Glutamatergic neuron (in vitro differentiated cells): ENCODE measurements at regions not wholly inside any gene's neighbourhood (a gene's known extent, or its start where the extent isn't known, plus 50 kb on each side); places are given as distances from the start of the nearest gene placed in this dataset.

Source experiments
- DNase-seq: peaks from one replicate; pipeline ENCODE4 v3.0.0; 2022
- H3K27ac Mint-ChIP-seq: one replicate; pipeline ENCODE4 v1.8.0; 2020; ENCODE audit warnings: mild to moderate bottlenecking, mixed read lengths, inconsistent platforms; ENCODE audit not compliant: unreplicated experiment
- H3K27me3 Mint-ChIP-seq: one replicate; pipeline ENCODE4 v1.8.0; 2020; ENCODE audit warnings: mild to moderate bottlenecking, moderate library complexity, mixed read lengths, inconsistent platforms; ENCODE audit not compliant: unreplicated experiment
- H3K36me3 Mint-ChIP-seq: one replicate; pipeline ENCODE4 v1.8.0; 2020; ENCODE audit warnings: mild to moderate bottlenecking, mixed read lengths, inconsistent platforms; ENCODE audit not compliant: unreplicated experiment
- H3K4me1 Mint-ChIP-seq: one replicate; pipeline ENCODE4 v1.8.0; 2020; ENCODE audit warnings: mild to moderate bottlenecking, low read depth, mixed read lengths, inconsistent platforms; ENCODE audit not compliant: unreplicated experiment
- H3K4me3 Mint-ChIP-seq: one replicate; pipeline ENCODE4 v1.8.0; 2020; ENCODE audit warnings: mild to moderate bottlenecking, mixed read lengths, inconsistent platforms; ENCODE audit not compliant: unreplicated experiment
- H3K9me3 Mint-ChIP-seq: one replicate; pipeline ENCODE4 v1.8.0; 2020; ENCODE audit warnings: mild to moderate bottlenecking, moderate library complexity, mixed read lengths, inconsistent platforms; ENCODE audit not compliant: unreplicated experiment
- CTCF ChIP-seq: fragments of 200-600 bp; sonication (generic); IDR thresholded peaks from one replicate; pipeline ENCODE4 v1.5.0; 2021; ENCODE audit not compliant: partially characterized antibody, unreplicated experiment

- H3K9me3 Mint-ChIP-seq: no peaks in the 10 kb centered on the region
- no peaks in the 10 kb centered on the region for H3K4me1 Mint-ChIP-seq
- DNase-seq: no peak
- no peaks in the 10 kb centered on the region for H3K36me3 Mint-ChIP-seq
- TF ChIP-seq CTCF: no peak
- no peak overlapping the region for H3K27ac Mint-ChIP-seq
- no peak overlapping the region for H3K4me3 Mint-ChIP-seq
- no peaks in the 10 kb centered on the region for H3K27me3 Mint-ChIP-seq
Observed at GRCh38 chr16:76970745-76971099, 220.3 kb upstream of the MON1B start.

- Mint-ChIP-seq H3K27me3 (no peaks in the 10 kb centered on the region), H3K27ac (no peak overlapping the region), H3K9me3 (no peaks in the 10 kb centered on the region), H3K36me3 (no peaks in the 10 kb centered on the region), H3K4me1 (no peaks in the 10 kb centered on the region), H3K4me3 (no peak overlapping the region)
- DNase-seq: no peak
- no peak for TF ChIP-seq CTCF
Observed at GRCh38 chr16:76976101-76976500, 214.9 kb upstream of the MON1B start.

- Mint-ChIP-seq H3K9me3 (no peaks in the 10 kb centered on the region), H3K36me3 (no peaks in the 10 kb centered on the region), H3K4me1 (no peaks in the 10 kb centered on the region), H3K27me3 (no peaks in the 10 kb centered on the region), H3K27ac (no peak overlapping the region), H3K4me3 (no peak overlapping the region)
- DNase-seq: no peak
- TF ChIP-seq CTCF: no peak
Observed at GRCh38 chr16:76976756-76977155, 214.2 kb upstream of the MON1B start.

- no peak overlapping the region for H3K4me3 Mint-ChIP-seq
- DNase-seq: no peak
- no peaks in the 10 kb centered on the region for H3K27me3 Mint-ChIP-seq
- H3K9me3 Mint-ChIP-seq: no peaks in the 10 kb centered on the region
- H3K36me3 Mint-ChIP-seq: no peaks in the 10 kb centered on the region
- TF ChIP-seq CTCF: no peak
- H3K4me1 Mint-ChIP-seq: no peaks in the 10 kb centered on the region
- H3K27ac Mint-ChIP-seq: no peak overlapping the region
Observed at GRCh38 chr16:76984196-76984595, 206.8 kb upstream of the MON1B start.

- H3K4me3 Mint-ChIP-seq: no peak overlapping the region
- TF ChIP-seq CTCF: no peak
Observed at GRCh38 chr16:76985392-76986045, 205.5 kb upstream of the MON1B start.

More at GRCh38 chr16:76985392-76986045, 205.5 kb upstream of the MON1B start:
- no peaks in the 10 kb centered on the region for H3K9me3 Mint-ChIP-seq
- H3K27me3 Mint-ChIP-seq: no peaks in the 10 kb centered on the region
- H3K36me3 Mint-ChIP-seq: no peaks in the 10 kb centered on the region
- H3K27ac Mint-ChIP-seq: no peak overlapping the region
- no peak for DNase-seq
- no peaks in the 10 kb centered on the region for H3K4me1 Mint-ChIP-seq
